K562 (cell line): ENCODE measurements at regions not wholly inside any gene's neighbourhood (a gene's known extent, or its start where the extent isn't known, plus 50 kb on each side); places are given as distances from the start of the nearest gene placed in this dataset.

Experiments used
- ATAC-seq: fragments of 200-7000 bp; cut with Tn5 transposase; 3 replicates; pipeline ENCODE4 v1.9.1; 2020; ENCODE audit warnings: moderate library complexity
- BruUV-seq: library from RNA; stranded (reverse); fragments of 400-500 nt; replicated peaks from 2 replicates; lab custom pipeline; 2021; lab: Mats Ljungman, UMichigan
- CTCF ChIA-PET: fragments of 300-600 bp; formaldehyde crosslinking; extraction: SDS; loops from one replicate; lab custom pipeline; 2021; ENCODE audit warnings: low intra/inter-chr PET ratio; lab: Yijun Ruan, JAX
- POLR2A ChIA-PET: fragments of 300-600, 350-650 bp; sonication (Branson Sonifier 250); formaldehyde crosslinking; extraction: SDS; loops from one replicate; lab custom pipeline; 2021; ENCODE audit warnings: antibody characterized with exemption, inconsistent platforms; lab: Yijun Ruan, JAX
- DNase-seq, 4 experiments: peaks; one replicate each; pipeline versions ENCODE4 v3.0.0 to v3.0.0-alpha.2; 2011 to 2018; ENCODE audit warnings: low spot score in 3 of 4, mixed read lengths in 3 of 4; ENCODE audit errors: extremely low read depth in 1 of 4
- FAIRE-seq: peaks from 2 replicates; lab custom pipeline; 2011; peaks lifted over from hg19 to GRCh38; lab: Jason Lieb, UNC
- H2AFZ ChIP-seq: 2 replicates; pipeline ENCODE4 v1.6.0; 2011; ENCODE audit warnings: low read depth, low read length, control low read depth, inconsistent platforms
- H3K27ac ChIP-seq: fragments of 200-600 bp; 3 replicates; pipeline ENCODE4 v1.8.0; 2011; ENCODE audit warnings: low read depth, mild to moderate bottlenecking, control low read depth, inconsistent platforms, low read length, moderate library complexity, mixed read lengths; ENCODE audit errors: extremely low read depth
- H3K27me3 ChIP-seq, 2 experiments: fragments of 300-600 bp in 1 of 2; 2 replicates in 1 of 2; 3 replicates in 1 of 2; pipeline versions ENCODE4 v1.6.0 to v1.8.0; 2011; ENCODE audit warnings: inconsistent platforms in 2 of 2, low read length in 2 of 2, mild to moderate bottlenecking in 1 of 2, mixed read lengths in 1 of 2, moderate library complexity in 1 of 2; ENCODE audit not compliant: control insufficient read depth in 2 of 2, insufficient read depth in 2 of 2
- H3K36me3 ChIP-seq: fragments of 300-600 bp; 3 replicates; pipeline ENCODE4 v1.8.0; 2011; ENCODE audit warnings: mild to moderate bottlenecking, low read length, inconsistent platforms; ENCODE audit not compliant: control insufficient read depth, insufficient read depth
- H3K4me1 ChIP-seq, 2 experiments: fragments of 200-600 bp in 1 of 2; replicated peaks in 1 of 2; 2 replicates in 1 of 2; 3 replicates in 1 of 2; pipeline versions ENCODE4 v1.5.1 to v1.8.0; 2011; ENCODE audit warnings: inconsistent platforms in 2 of 2, low read length in 2 of 2, mild to moderate bottlenecking in 1 of 2, mixed read lengths in 1 of 2, moderate library complexity in 1 of 2; ENCODE audit not compliant: control insufficient read depth in 2 of 2, insufficient read depth in 2 of 2
- H3K4me2 ChIP-seq: 2 replicates; pipeline ENCODE4 v1.6.1; 2011; ENCODE audit warnings: low read length, control low read depth, inconsistent platforms, mixed read lengths; ENCODE audit not compliant: insufficient read depth
- H3K4me3 ChIP-seq: fragments of 200-600 bp; sonication (generic), shearing (Covaris generic); 2 replicates; pipeline ENCODE4 v1.5.1; 2016; ENCODE audit warnings: control low read depth, inconsistent platforms
- H3K79me2 ChIP-seq: fragments of 200-600 bp; 3 replicates; pipeline ENCODE4 v1.8.0; 2011; ENCODE audit warnings: low read length, inconsistent platforms; ENCODE audit not compliant: control insufficient read depth, insufficient read depth
- H3K9ac ChIP-seq, 2 experiments: 2 replicates each; pipeline versions ENCODE4 v1.6.0 to v1.6.1; 2011; ENCODE audit warnings: low read depth in 2 of 2, low read length in 2 of 2, control low read depth in 1 of 2, inconsistent platforms in 1 of 2, mild to moderate bottlenecking in 1 of 2, mixed read lengths in 1 of 2; ENCODE audit not compliant: insufficient read depth in 1 of 2
- H3K9me1 ChIP-seq: one replicate; pipeline ENCODE4 v1.6.0; 2011; ENCODE audit warnings: inconsistent platforms, mild to moderate bottlenecking, low read length, moderate library complexity; ENCODE audit not compliant: control insufficient read depth, insufficient read depth
- H3K9me3 ChIP-seq: replicated peaks from 2 replicates; pipeline ENCODE4 v1.5.1; 2011; ENCODE audit warnings: low read depth, low read length, inconsistent platforms; ENCODE audit not compliant: control insufficient read depth, insufficient read depth
- H4K20me1 ChIP-seq: replicated peaks from 2 replicates; pipeline ENCODE4 v1.6.1; 2011; ENCODE audit warnings: low read length, inconsistent platforms, mixed read lengths; ENCODE audit not compliant: control insufficient read depth, insufficient read depth
- ATF1 ChIP-seq, 2 experiments: fragments of 450-650 bp in 1 of 2; IDR thresholded peaks; 2 replicates each; pipeline ENCODE4 v1.6.1; 2016; ENCODE audit warnings: missing compliant biosample characterization in 1 of 2, missing genetic modification characterization in 1 of 2
- BACH1 ChIP-seq: fragments of 200-800 bp; sonication (Bioruptor generic); IDR thresholded peaks from 2 replicates; pipeline ENCODE4 v1.6.1; 2016; ENCODE audit warnings: missing genetic modification characterization, missing compliant biosample characterization
- DNMT1 ChIP-seq: fragments of 450-650 bp; IDR thresholded peaks from 2 replicates; pipeline ENCODE4 v1.6.1; 2016; ENCODE audit warnings: antibody characterized with exemption, mild to moderate bottlenecking
- ESRRB ChIP-seq: fragments of 250-450 bp; sonication (Bioruptor Pico); IDR thresholded peaks from 2 replicates; pipeline ENCODE4 v1.5.0; 2020; ENCODE audit warnings: mild to moderate bottlenecking, moderate library complexity, borderline replicate concordance
- NFE2L1 ChIP-seq: fragments of 450-650 bp; IDR thresholded peaks from 2 replicates; pipeline ENCODE4 v1.6.1; 2016; ENCODE audit warnings: missing genetic modification characterization, low read depth, mild to moderate bottlenecking, missing compliant biosample characterization, moderate library complexity, borderline replicate concordance
- NR3C1 ChIP-seq: sonication (generic); formaldehyde crosslinking; IDR thresholded peaks from 2 replicates; pipeline ENCODE4 v1.8.1; 2022; ENCODE audit warnings: missing genetic modification reagents
- POLR2AphosphoS5 ChIP-seq: IDR thresholded peaks from 2 replicates; pipeline ENCODE4 v1.6.1; 2011; ENCODE audit warnings: mild to moderate bottlenecking, low read depth, low read length, moderate library complexity; ENCODE audit not compliant: control insufficient read depth, insufficient read depth
- PTBP1 ChIP-seq: fragments of 200-400 bp; formaldehyde crosslinking; IDR thresholded peaks from 2 replicates; pipeline ENCODE4 v1.6.1; 2017; ENCODE audit warnings: low read depth, low read length
- RAD21 ChIP-seq, 2 experiments: fragments of 250-450 bp in 1 of 2; fragments of 450-650 bp in 1 of 2; sonication (Bioruptor Pico) in 1 of 2; formaldehyde crosslinking in 1 of 2; IDR thresholded peaks in 1 of 2; conservative IDR thresholded peaks in 1 of 2; 2 replicates each; pipeline versions ENCODE4 v1.4.0 to v1.8.0; 2020 to 2022; ENCODE audit warnings: mild to moderate bottlenecking in 2 of 2, moderate library complexity in 1 of 2
- SMARCA4 ChIP-seq: fragments of 450-650 bp; IDR thresholded peaks from 2 replicates; pipeline ENCODE4 v1.6.1; 2016
- SMARCA5 ChIP-seq: fragments of 450-650 bp; IDR thresholded peaks from 2 replicates; pipeline ENCODE4 v1.6.1; 2016
- SMC3 ChIP-seq: conservative IDR thresholded peaks from 2 replicates; pipeline ENCODE4 v1.6.1; 2011; ENCODE audit warnings: low read depth, low read length, improper control_type of control experiment; ENCODE audit not compliant: insufficient read depth
- ZNF324 ChIP-seq: fragments of 250-450 bp; sonication (Bioruptor Pico); IDR thresholded peaks from 2 replicates; pipeline ENCODE4 v1.4.0; 2020; ENCODE audit warnings: mild to moderate bottlenecking
- in situ Hi-C: fragments of 300-500 bp; cut with MboI; formaldehyde crosslinking; loops from 4 replicates; pipeline ENCODE4 v1.15.0; 2018; ENCODE audit warnings: inconsistent platforms, mixed read lengths
- intact Hi-C: fragments of 100-400 bp; cut with micrococcal nuclease; formaldehyde crosslinking; loops from 2 replicates; pipeline ENCODE4 v1.14.2; 2022
- TF ChIP-seq, protein P1 (sequence below): sonication (generic); formaldehyde crosslinking; IDR thresholded peaks from 2 replicates; pipeline ENCODE4 v1.8.0; 2022; ENCODE audit warnings: mild to moderate bottlenecking, missing genetic modification reagents, borderline replicate concordance
- TF ChIP-seq, protein P2 (sequence below): fragments of 450-650 bp; IDR thresholded peaks from 2 replicates; pipeline ENCODE4 v1.7.1; 2018; ENCODE audit warnings: mild to moderate bottlenecking, low read depth; ENCODE audit not compliant: partially characterized antibody

DNA sequence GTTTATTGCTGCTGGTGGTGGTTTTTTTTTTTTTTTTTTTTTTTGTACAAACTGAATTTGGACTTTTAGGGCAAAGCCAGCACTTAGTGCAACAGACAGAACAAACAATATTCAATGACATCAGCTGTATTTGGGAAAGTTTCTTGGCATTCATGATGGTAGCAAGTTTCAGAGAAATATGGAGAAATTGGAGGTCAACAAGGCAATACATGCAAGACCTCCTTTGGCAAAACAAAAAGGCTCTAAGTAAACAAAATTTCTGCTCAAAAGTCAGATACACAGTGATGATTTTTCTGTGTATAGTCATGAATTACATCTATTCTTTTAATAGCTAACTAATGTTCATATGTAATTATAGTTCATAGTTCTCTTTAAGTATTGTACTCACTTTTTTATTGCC, 612.5 kb upstream of the LUZP2 start:
- no peak for TF ChIP-seq NR3C1
- TF ChIP-seq ATF1 (CRISPR knock-in tag; IDR thresholded peaks at IDR 0.05), result no peak
- no peak for TF ChIP-seq ATF1 (tag; IDR thresholded peaks at IDR 0.05)
- TF ChIP-seq, protein P1, sequence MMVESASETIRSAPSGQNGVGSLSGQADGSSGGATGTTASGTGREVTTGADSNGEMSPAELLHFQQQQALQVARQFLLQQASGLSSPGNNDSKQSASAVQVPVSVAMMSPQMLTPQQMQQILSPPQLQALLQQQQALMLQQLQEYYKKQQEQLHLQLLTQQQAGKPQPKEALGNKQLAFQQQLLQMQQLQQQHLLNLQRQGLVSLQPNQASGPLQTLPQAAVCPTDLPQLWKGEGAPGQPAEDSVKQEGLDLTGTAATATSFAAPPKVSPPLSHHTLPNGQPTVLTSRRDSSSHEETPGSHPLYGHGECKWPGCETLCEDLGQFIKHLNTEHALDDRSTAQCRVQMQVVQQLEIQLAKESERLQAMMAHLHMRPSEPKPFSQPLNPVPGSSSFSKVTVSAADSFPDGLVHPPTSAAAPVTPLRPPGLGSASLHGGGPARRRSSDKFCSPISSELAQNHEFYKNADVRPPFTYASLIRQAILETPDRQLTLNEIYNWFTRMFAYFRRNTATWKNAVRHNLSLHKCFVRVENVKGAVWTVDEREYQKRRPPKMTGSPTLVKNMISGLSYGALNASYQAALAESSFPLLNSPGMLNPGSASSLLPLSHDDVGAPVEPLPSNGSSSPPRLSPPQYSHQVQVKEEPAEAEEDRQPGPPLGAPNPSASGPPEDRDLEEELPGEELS, result no peak
- TF ChIP-seq NFE2L1 (tag), result no peak
- no peak for TF ChIP-seq SMARCA4
- TF ChIP-seq, protein P2, sequence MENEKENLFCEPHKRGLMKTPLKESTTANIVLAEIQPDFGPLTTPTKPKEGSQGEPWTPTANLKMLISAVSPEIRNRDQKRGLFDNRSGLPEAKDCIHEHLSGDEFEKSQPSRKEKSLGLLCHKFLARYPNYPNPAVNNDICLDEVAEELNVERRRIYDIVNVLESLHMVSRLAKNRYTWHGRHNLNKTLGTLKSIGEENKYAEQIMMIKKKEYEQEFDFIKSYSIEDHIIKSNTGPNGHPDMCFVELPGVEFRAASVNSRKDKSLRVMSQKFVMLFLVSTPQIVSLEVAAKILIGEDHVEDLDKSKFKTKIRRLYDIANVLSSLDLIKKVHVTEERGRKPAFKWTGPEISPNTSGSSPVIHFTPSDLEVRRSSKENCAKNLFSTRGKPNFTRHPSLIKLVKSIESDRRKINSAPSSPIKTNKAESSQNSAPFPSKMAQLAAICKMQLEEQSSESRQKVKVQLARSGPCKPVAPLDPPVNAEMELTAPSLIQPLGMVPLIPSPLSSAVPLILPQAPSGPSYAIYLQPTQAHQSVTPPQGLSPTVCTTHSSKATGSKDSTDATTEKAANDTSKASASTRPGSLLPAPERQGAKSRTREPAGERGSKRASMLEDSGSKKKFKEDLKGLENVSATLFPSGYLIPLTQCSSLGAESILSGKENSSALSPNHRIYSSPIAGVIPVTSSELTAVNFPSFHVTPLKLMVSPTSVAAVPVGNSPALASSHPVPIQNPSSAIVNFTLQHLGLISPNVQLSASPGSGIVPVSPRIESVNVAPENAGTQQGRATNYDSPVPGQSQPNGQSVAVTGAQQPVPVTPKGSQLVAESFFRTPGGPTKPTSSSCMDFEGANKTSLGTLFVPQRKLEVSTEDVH, result no peak
- no peak for TF ChIP-seq RAD21 (CRISPR knock-in tag; conservative IDR thresholded peaks at IDR 0.05 in 1 of 2, IDR thresholded peaks at IDR 0.05 in 1 of 2)
- no peak for TF ChIP-seq SMC3
- no peak for TF ChIP-seq ESRRB
- TF ChIP-seq PTBP1, result no peak
- no peak for TF ChIP-seq ZNF324 (CRISPR knock-in tag)
- no peak for TF ChIP-seq POLR2AphosphoS5
- no peak for TF ChIP-seq DNMT1
- TF ChIP-seq SMARCA5, result no peak
- no peak for TF ChIP-seq BACH1 (tag)
- H3K9me3 ChIP-seq, result no peaks in the 10 kb centered on the region
- H3K4me3 ChIP-seq, result no peak overlapping the region
- DNase-seq (no peak), ATAC-seq (no peak), FAIRE-seq (no peak)
- no peak overlapping the region for H3K4me2 ChIP-seq
- intact Hi-C loops, result no loop called here
- BruUV-seq, result no TSS peak
- H3K27me3 ChIP-seq, result no peaks in the 10 kb centered on the region
- in situ Hi-C loops, result no loop called here
- no peak overlapping the region for H3K27ac ChIP-seq
- H4K20me1 ChIP-seq, result no peaks in the 10 kb centered on the region
- POLR2A ChIA-PET, result no interaction called here
- no peak overlapping the region for H3K9ac ChIP-seq
- H3K9me1 ChIP-seq, result no peaks in the 10 kb centered on the region
- H3K79me2 ChIP-seq, result no peaks in the 10 kb centered on the region
- no peaks in the 10 kb centered on the region for H3K36me3 ChIP-seq
- H2AFZ ChIP-seq, result no peak overlapping the region
- CTCF ChIA-PET, result no interaction called here
- H3K4me1 ChIP-seq, result no peaks in the 10 kb centered on the region
